ENCODE measurements at regions not wholly inside any gene's neighbourhood (a gene's known extent, or its start where the extent isn't known, plus 50 kb on each side); places are given as distances from the start of the nearest gene placed in this dataset.

DNA sequence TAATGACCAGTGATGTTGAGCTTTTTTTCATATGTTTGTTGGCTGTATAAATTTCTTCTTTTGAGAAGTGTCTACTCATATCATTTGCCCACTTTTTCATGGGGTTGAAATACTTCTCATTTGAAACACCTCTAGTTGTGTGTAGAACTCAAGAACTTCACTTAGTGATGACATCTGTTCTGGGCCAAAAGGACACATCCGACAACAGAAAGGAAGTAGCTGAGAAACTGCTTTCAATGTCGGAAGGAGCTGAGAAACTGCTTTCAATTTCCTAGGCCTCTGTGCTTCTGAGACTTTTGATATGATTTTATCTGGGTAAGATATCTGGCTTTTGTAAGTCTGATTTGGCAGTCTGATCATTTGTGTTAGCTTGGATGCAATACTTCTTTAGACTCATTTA, 635.3 kb downstream of the TMTC2 start:
- H3K36me3 ChIP-seq (replicated peaks in 1 of 2; ENCODE audit: insufficient read depth in 1 of 2, low read depth in 2 of 2) = no peaks in the 10 kb centered on the region
- TF ChIP-seq POLR2A (IDR thresholded peaks at IDR 0.05) = no peak
- no peak for TF ChIP-seq CTCF (IDR thresholded peaks at IDR 0.05)
- no peak overlapping the region for H3K4me3 ChIP-seq
- H3K27ac ChIP-seq = no peak overlapping the region
- no peaks in the 10 kb centered on the region for H3K4me1 ChIP-seq
- intact Hi-C loops (cut with DNase I) = no loop called here
- no peaks in the 10 kb centered on the region for H3K9me3 ChIP-seq
- ATAC-seq (no peak), DNase-seq (no peak)
- WGBS, 2 donors = 68 to 77% methylated on average over 2 of the region's 2 CpGs
- no peaks in the 10 kb centered on the region for H3K27me3 ChIP-seq

DNA sequence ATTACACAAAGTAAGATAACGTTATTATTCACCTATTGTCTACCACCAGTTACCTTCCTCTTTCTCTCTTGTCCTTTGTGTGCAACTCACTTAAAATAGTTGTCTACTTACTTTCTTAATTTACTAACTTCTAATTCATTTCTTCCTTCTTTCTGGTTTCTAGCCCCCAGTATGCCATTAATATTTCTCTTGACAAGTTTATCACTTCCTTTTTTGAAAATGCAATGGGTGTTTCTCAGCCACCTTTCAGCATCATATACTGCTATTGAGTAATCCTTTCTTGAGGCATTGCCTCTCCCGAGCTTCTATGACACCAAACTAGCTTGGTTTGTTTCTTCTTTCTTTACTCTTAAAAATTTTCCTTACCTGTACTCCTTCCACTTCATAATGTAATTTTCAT, 633.6 kb downstream of the TMTC2 start:
- Histone ChIP-seq H3K36me3 (replicated peaks in 1 of 2; ENCODE audit: insufficient read depth in 1 of 2, low read depth in 2 of 2) (no peaks in the 10 kb centered on the region), H3K4me1 (no peaks in the 10 kb centered on the region), H3K27ac (no peak overlapping the region), H3K27me3 (no peaks in the 10 kb centered on the region), H3K4me3 (no peak overlapping the region), H3K9me3 (no peaks in the 10 kb centered on the region)
- TF ChIP-seq POLR2A (IDR thresholded peaks at IDR 0.05) = no peak
- intact Hi-C loops (cut with DNase I) = no loop called here
- DNase-seq (no peak), ATAC-seq (no peak)
- WGBS, 2 donors = 35 to 49% methylated on average over 2 of the region's 2 CpGs

DNA sequence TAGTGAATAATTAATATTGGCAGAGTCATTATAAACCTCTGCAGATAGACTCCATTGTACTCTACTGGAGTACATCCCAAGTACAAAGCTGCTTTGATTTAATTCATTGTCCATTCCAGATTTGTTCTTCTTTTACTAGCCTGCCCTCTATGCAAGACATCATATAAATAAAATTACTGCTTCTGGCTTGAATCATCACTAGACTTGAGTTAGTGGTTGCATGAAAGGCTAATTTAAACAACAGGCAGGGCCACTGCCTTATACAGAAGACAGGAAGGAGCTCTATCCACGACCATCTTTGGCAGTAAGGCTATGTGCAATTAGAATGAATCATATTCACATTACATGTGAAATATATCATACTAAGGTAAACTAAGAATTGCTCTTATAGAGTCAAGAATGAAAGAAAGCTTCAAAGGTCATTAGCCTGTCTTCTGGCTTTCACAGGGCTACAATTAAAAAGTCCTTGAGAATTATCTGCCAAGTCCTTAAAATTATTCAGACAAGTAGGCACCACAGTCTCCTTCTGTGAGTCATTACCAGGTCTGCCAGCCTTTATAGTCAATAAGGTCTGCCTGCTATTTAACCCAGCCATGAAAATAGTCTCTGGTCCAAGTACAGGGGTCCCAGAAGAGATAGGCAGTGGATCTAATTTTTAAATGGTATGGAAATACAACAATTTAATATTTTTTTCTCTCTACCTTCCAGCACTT, 631.8 kb downstream of the TMTC2 start:
- no peaks in the 10 kb centered on the region for H3K4me1 ChIP-seq
- H3K36me3 ChIP-seq (replicated peaks in 1 of 2; ENCODE audit: insufficient read depth in 1 of 2, low read depth in 2 of 2) = no peaks in the 10 kb centered on the region
- no peaks in the 10 kb centered on the region for H3K27me3 ChIP-seq
- 4 to 27% methylated on average over 1 of the region's 1 CpG for WGBS, 2 donors
- no peak for DNase-seq
- no peak overlapping the region for H3K4me3 ChIP-seq
- TF ChIP-seq POLR2A (IDR thresholded peaks at IDR 0.05) (no peak), CTCF (IDR thresholded peaks at IDR 0.05) (no peak)
- H3K27ac ChIP-seq = no peak overlapping the region
- H3K9me3 ChIP-seq = no peaks in the 10 kb centered on the region
- intact Hi-C loops (cut with DNase I) = no loop called here
- ATAC-seq = no peak

DNA sequence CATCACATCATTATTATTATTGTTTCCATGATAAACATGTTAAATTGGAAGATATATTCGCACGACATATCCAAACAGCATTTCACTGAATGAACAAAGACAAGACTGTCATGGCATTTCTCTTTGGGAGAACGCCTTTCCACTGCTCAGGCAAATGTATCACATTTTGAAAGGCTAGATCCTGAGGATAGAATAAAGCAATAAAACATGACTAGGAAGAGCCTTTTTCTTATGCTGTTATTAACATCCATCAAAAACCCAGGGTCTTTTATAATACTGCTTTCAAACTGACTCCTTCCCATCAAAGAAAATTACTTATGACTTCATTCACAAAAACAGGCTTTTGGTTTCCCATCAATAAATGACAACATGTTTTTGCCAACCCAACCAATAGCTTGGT, 630.9 kb downstream of the TMTC2 start:
- H3K27ac ChIP-seq = no peak overlapping the region
- DNase-seq (no peak), ATAC-seq (no peak)
- 71 to 85% methylated on average over 3 of the region's 3 CpGs for WGBS, 2 donors
- H3K27me3 ChIP-seq = no peaks in the 10 kb centered on the region
- no peak overlapping the region for H3K4me3 ChIP-seq
- H3K4me1 ChIP-seq = no peaks in the 10 kb centered on the region
- TF ChIP-seq POLR2A (IDR thresholded peaks at IDR 0.05) = no peak
- TF ChIP-seq CTCF (IDR thresholded peaks at IDR 0.05) = no peak
- H3K9me3 ChIP-seq = no peaks in the 10 kb centered on the region
- intact Hi-C loops (cut with DNase I) = no loop called here
- H3K36me3 ChIP-seq (replicated peaks in 1 of 2; ENCODE audit: insufficient read depth in 1 of 2, low read depth in 2 of 2) = no peaks in the 10 kb centered on the region

DNA sequence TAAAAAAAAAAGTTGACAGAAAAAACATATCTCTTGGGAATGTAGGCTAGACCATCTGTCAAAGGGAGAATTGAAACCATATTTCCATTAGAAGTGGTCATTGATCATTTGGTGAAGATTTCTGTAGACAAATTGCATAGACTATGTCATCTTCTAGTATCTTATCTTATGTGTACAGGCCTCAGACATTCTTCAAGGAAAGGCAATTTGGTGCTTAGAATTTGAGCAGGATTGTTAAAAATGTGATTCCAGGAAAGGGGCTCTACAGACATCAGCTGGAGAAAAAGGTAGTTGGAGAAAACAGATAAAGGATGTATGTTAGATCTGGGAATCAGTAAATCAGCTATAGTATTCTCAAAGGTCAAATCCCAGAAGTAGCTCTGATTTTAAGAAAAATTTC, 627.1 kb downstream of the TMTC2 start:
- Histone ChIP-seq H3K27me3 (no peaks in the 10 kb centered on the region), H3K27ac (no peak overlapping the region), H3K4me3 (no peak overlapping the region), H3K36me3 (replicated peaks in 1 of 2; ENCODE audit: insufficient read depth in 1 of 2, low read depth in 2 of 2) (no peaks in the 10 kb centered on the region), H3K4me1 (no peaks in the 10 kb centered on the region), H3K9me3 (no peaks in the 10 kb centered on the region)
- no peak for ATAC-seq
- no peak for TF ChIP-seq CTCF (IDR thresholded peaks at IDR 0.05)
- no peak for TF ChIP-seq POLR2A (IDR thresholded peaks at IDR 0.05)
- DNase-seq = no peak
- intact Hi-C loops (cut with DNase I) = no loop called here
